ENCODE measurements at regions not wholly inside any gene's neighbourhood (a gene's known extent, or its start where the extent isn't known, plus 50 kb on each side); places are given as distances from the start of the nearest gene placed in this dataset.

DNA sequence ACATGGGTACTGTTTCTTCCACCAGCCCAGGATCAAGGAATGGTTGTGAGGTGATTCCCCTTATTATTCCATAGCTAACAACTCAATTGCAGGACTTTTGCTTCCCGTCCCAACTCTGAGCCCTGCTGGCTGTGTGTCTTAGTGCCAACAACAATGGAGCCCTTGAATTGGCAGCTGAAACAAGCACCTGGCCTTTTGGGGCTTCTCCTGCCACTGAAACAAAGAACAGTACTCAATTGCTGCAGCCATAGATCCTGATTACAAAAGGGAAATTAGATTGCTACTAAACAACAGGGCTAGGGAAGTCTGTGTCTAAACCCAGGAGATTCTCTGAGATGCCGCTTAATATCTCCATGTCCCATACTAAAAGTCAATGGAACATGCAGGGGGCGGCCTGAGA, 61.3 kb upstream of the CARMIL1 start:
- no peak for DNase-seq (ENCODE audit: low read depth in 1 of 2, low spot score in 1 of 2)

DNA sequence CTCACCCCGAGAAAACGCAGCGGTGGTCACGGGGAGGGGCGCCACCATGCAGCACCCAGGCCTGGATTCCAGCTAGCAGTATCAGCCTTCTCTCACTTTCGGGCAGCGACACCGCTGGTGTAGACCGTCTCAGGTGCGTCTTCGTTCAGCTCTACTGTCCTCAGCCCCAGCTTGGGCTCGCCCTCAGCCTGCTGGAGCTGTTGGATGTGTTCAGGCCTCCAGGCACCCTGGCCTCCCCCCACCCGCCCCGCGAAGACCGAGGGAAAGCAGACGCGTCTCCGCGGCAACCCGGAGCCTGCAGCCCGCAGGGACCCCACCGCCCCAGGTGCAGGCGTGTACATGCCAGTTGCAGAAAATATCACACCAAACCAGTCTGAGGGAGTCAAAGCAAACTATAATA, 60.8 kb upstream of the CARMIL1 start:
- DNase-seq (ENCODE audit: low read depth in 1 of 2, low spot score in 1 of 2): no peak

DNA sequence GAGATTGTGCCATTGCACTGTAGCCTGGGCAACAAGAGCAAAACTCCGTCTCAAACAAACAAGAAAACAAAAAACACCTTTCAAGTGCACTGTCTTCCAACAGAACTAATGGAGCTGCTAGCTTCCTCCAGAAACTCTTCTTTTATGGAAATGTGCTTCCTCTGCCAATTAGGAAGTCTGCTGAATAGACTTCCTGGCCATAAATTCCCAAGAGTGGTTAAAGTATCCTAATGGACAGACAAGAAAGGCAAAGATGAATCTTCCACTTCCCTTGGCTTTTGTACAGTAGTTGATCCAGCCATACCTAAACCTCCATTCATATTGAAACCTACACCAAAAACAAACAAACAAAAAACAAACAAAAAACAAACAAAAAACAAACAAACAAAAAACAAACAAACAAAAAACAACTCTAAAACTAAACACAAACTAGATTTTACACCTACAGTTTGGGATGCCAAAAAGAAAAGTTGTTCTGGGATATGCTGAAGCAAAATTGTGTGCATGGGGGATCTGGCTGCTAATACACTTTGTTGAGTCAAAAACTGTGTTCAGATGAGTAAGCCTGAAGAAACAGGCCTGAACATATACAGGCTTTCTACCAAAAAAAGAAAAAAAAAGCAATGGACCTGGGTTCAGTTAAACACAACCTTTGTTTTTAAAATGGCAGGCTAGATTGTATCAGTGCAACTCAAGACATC, 59.8 kb upstream of the CARMIL1 start:
- no peak for DNase-seq (ENCODE audit: low read depth in 1 of 2, low spot score in 1 of 2)

DNA sequence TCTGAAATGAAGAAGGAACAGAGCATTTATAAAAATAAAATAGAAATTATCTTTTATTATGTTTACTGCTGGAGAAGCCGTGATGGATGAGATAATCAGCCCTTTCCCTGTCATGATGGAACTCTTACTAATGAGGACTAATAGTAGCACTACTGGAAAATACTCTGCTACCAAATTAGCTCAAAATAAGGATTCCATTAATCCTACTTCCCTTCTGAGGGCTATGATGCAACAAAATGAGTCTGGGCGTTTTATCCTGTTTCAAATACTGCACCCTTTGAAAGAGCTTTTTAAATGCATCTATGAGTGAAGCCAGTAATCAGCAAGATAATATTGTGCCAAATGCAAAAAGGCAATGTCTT, 59.3 kb upstream of the CARMIL1 start:
- DNase-seq (ENCODE audit: low read depth in 1 of 2, low spot score in 1 of 2): no peak

DNA sequence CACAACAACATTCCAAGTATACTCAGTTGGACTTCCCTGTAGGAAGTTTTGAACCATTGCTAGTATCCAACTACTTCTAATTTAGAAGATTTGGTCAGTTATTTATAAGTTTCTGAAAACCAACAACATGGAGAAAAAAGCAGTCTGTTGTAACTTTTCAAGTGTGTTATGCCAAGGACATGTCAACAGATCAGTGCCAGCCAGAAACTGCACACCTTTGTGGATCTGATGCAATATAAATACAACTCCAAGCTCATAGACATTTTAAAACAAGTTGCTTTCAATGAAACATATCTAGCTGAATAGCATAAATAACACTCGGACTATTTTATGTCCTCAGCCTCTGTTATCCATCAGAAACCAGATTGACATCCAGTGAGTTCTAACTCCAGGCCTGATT, 58.3 kb upstream of the CARMIL1 start:
- no peak for DNase-seq (ENCODE audit: low read depth in 1 of 2, low spot score in 1 of 2)

DNA sequence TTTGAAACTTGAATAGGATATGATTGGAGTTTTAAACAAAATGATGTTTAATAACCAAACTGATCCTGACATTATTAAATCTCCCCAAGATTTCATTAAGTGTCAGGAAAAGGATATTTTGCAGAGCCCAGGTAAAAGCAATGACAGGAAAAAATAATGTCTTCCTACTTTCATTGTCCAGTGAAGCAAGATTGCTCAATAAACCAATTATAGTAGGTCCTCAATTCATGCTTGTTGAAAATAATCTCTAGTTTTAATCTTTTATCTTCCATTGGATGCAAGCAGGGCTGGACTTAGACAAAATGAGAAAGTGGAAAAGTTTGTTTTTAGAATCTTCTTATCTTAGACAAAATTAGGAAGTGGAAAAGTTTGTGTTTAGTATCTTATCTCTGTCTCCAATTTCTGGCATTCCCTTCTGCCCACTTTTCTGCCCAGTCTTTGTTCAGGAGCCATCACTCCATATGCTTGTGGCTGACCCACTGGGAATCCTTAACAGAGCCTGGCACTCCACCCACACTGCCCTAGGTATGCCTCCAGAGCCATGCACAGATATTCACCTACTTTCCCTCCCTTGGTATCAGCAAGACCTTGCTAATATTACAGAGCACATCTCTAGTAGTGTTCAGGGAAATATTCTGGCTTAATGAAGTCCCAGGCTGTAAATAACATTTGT, 57.0 kb upstream of the CARMIL1 start:
- no peak for DNase-seq (ENCODE audit: low read depth in 1 of 2, low spot score in 1 of 2)

- peak; percentile 24 to 26 for DNase-seq (ENCODE audit: low read depth in 1 of 2, low spot score in 1 of 2)
These were observed 55.6 kb upstream of the CARMIL1 start for GRCh38 chr6:25223490-25223991.

DNA sequence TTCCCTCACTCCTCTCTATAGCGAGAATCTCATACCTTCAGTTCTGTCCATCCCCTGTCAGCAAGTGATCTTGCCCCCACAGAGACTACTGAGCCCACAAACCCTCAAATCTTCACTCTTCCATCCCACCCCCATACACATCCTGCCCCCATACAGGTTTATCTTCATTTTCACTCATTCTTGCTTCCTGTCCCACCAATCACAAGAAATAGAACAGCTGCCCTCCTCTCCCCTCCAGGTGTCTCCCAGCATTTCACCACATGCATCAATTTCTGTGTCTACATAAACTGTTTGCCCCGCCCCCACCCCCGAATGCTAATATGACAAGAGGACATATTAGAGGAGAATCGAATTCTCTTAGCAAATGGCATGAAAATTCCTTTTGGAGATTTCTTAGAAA, 54.9 kb upstream of the CARMIL1 start:
- no peak for DNase-seq (ENCODE audit: low read depth in 1 of 2, low spot score in 1 of 2)

- DNase-seq (ENCODE audit: low read depth in 1 of 2, low spot score in 1 of 2): no peak
These were observed 51.3 kb upstream of the CARMIL1 start for GRCh38 chr6:25227854-25228253.

All from activated T-helper 1 cell treated with anti-CD3 and anti-CD28 coated beads, Interleukin-2, amount 50 U/mL, for 16 hours (primary cell).